ENCODE measurements at regions not wholly inside any gene's neighbourhood (a gene's known extent, or its start where the extent isn't known, plus 50 kb on each side); places are given as distances from the start of the nearest gene placed in this dataset.

DNA sequence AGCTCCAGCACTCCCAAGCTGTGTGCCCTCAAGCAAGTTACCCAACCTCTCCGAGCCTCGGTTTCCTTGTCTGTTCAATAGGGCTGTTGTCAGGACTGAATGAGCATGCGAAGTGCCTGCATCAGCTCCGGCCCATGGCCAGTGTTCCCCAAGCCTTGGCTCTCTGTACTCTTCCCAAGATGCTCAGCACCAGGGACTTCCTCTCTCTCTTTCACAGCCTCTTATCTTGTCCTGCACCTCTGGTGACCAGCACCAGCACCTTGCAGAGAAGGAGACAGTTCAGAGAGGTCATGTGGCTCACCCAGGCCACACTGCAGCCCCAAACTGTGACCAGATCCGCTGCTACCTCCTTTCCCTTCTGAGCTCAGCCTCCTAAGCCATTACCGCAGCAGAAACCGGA lies 120.3 kb upstream of the ANO1 start:
- TF ChIP-seq, protein P1, sequence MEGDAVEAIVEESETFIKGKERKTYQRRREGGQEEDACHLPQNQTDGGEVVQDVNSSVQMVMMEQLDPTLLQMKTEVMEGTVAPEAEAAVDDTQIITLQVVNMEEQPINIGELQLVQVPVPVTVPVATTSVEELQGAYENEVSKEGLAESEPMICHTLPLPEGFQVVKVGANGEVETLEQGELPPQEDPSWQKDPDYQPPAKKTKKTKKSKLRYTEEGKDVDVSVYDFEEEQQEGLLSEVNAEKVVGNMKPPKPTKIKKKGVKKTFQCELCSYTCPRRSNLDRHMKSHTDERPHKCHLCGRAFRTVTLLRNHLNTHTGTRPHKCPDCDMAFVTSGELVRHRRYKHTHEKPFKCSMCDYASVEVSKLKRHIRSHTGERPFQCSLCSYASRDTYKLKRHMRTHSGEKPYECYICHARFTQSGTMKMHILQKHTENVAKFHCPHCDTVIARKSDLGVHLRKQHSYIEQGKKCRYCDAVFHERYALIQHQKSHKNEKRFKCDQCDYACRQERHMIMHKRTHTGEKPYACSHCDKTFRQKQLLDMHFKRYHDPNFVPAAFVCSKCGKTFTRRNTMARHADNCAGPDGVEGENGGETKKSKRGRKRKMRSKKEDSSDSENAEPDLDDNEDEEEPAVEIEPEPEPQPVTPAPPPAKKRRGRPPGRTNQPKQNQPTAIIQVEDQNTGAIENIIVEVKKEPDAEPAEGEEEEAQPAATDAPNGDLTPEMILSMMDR (IDR thresholded peaks at IDR 0.05) = no peak
- no peak for TF ChIP-seq POLR2A (IDR thresholded peaks at IDR 0.05)
